Stimulated activated CD4-positive, alpha-beta T cell treated with anti-CD3 and anti-CD28 coated beads, Interleukin-12 subunit alpha, Interleukin-12 subunit beta, amount 100 ng/mL, for 24 hours (primary cell): ENCODE measurements at regions not wholly inside any gene's neighbourhood (a gene's known extent, or its start where the extent isn't known, plus 50 kb on each side); places are given as distances from the start of the nearest gene placed in this dataset.

Source experiments
- DNase-seq, 2 experiments: peaks; one replicate each; pipeline ENCODE4 v3.0.0-alpha.2; 2020; ENCODE audit warnings: low read depth in 2 of 2

GRCh38 chr12:124369055-124369826, 74.3 kb downstream of the RFLNA start:
- no peak for DNase-seq

GRCh38 chr12:124368421-124369032, 73.6 kb downstream of the RFLNA start:
- no peak for DNase-seq

GRCh38 chr12:124365726-124366430, 71.0 kb downstream of the RFLNA start:
- no peak for DNase-seq
